HL-60 (cell line): ENCODE measurements at regions not wholly inside any gene's neighbourhood (a gene's known extent, or its start where the extent isn't known, plus 50 kb on each side); places are given as distances from the start of the nearest gene placed in this dataset.

Source experiments
- CTCF ChIP-seq: IDR thresholded peaks from one replicate; pipeline ENCODE4 v1.5.1; 2011; ENCODE audit warnings: low read length, control low read depth, inconsistent platforms; ENCODE audit not compliant: insufficient read depth
- REST ChIP-seq: IDR thresholded peaks from 2 replicates; pipeline ENCODE4 v1.6.1; 2012; ENCODE audit warnings: low read depth; ENCODE audit not compliant: insufficient replicate concordance

GRCh38 chr9:82281066-82281465 is 292.5 kb downstream of the SPATA31D1 start:
- TF ChIP-seq CTCF (no peak), REST (no peak)
